GM21619 (cell line): ENCODE measurements at regions not wholly inside any gene's neighbourhood (a gene's known extent, or its start where the extent isn't known, plus 50 kb on each side); places are given as distances from the start of the nearest gene placed in this dataset.
"Not testable (repeated sequence)": the region's sequence is repeated elsewhere in the genome, so short reads cannot be mapped to it uniquely, and the experiment has no call there.

Experiments
- ATAC-seq: cut with Tn5 transposase; IDR thresholded peaks from one replicate; pipeline ENCODE4 v1.9.1; 2021; ENCODE audit not compliant: unreplicated experiment

GRCh38 chrX:40380655-40381488 is 199.9 kb upstream of the ATP6AP2 start:
- no peak for ATAC-seq

- no peak for ATAC-seq
Observed at GRCh38 chrX:40377684-40378083, 203.1 kb upstream of the ATP6AP2 start.

GRCh38 chrX:40374486-40374885 is 206.3 kb upstream of the ATP6AP2 start:
- ATAC-seq: no peak

- ATAC-seq: no peak
Observed at GRCh38 chrX:40373641-40374040, 207.1 kb upstream of the ATP6AP2 start.

- ATAC-seq: no peak
Observed at GRCh38 chrX:40373025-40373424, 207.7 kb upstream of the ATP6AP2 start.

- ATAC-seq: no peak
Observed at GRCh38 chrX:40371376-40371775, 209.4 kb upstream of the ATP6AP2 start.

DNA sequence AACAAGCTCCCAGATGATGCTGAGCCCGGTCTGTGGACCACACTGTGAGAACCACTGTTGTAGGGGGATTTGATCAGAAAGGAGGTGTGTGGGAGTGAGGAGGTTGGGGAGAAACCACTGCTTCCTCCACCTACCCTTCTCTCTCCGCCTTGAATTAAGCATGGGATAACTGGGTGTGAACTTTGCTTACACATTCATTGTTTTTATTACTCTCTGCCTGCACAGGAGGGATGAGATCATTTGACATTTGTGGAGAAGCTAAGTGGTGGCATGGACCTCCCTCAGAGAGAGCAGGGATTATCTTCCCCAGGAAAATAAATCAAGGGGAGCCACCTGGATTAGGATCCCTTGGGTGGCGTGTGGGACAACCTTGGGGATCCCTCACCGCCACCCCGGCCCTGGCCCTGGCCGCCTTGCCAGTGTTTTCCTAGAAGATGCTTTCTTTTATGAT is 212.1 kb upstream of the ATP6AP2 start:
- ATAC-seq: no peak

GRCh38 chrX:40366661-40367060 is 214.1 kb upstream of the ATP6AP2 start:
- ATAC-seq: no peak

DNA sequence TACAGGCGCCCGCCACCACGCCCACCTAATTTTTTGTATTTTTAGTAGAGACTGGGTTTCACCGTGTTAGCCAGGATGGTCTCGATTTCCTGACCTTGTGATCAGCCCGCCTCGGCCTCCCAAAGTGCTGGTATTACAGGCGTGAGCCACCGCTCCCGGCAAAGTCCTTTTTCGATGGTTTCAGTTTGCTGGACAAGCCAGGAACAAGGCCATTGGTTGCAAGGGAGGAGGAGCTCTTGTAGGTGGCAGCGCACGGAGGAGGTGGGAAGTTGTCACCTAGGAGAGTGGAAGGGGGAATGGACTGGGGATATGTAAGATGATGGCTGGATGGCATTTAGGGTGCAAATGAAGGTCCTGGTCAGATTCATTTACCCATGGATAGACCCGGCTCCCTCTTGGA is 218.5 kb upstream of the ATP6AP2 start:
- not testable (repeated sequence) for ATAC-seq

- ATAC-seq: no peak
Observed at GRCh38 chrX:40360557-40360956, 220.2 kb upstream of the ATP6AP2 start.

- no peak for ATAC-seq
Observed at GRCh38 chrX:40359593-40359992, 221.2 kb upstream of the ATP6AP2 start.

GRCh38 chrX:40358994-40359393 is 221.8 kb upstream of the ATP6AP2 start:
- no peak for ATAC-seq

DNA sequence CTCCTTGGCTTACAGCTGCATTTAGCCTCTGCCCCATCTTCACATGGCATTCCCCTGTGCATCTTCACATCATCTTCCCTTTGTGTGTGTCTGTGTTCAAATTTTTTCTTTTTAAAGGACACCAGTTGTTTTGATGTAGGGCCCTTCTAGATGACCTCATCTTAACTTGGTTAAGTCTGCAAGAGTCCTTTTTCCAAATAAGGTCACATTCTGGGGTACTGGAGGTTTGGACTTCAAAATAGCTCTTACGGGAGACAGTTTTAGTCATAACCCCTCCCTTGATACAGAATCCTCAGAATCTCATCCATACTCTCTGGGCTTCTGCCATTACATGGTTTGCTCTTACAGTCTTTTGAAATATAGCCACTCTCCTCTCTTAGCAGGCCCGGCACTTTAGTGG is 231.5 kb upstream of the ATP6AP2 start:
- ATAC-seq: no peak

- no peak for ATAC-seq
Observed at GRCh38 chrX:40346379-40346778, 234.4 kb upstream of the ATP6AP2 start.

DNA sequence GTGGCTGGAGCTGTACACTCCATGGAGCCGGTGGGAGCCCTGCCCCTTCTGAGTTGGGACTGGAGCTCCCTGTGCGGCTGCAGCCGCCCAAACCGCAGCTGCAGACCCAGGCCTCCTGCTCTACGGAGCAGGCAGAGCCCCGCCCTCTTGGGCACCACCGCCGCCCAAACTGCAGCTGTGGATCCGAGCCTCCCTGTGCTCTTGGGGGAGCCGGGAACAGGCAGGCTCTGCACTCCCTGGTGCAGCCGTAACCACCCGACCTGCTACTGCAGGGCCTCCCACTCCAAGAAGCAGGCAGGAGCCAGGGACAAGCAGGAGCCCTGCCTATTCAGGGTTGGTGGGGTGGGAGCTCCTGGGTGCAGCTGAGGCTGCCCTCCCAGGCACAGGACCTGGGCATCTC is 237.5 kb upstream of the ATP6AP2 start:
- ATAC-seq: no peak

- ATAC-seq: no peak
Observed at GRCh38 chrX:40340116-40340515, 240.7 kb upstream of the ATP6AP2 start.

DNA sequence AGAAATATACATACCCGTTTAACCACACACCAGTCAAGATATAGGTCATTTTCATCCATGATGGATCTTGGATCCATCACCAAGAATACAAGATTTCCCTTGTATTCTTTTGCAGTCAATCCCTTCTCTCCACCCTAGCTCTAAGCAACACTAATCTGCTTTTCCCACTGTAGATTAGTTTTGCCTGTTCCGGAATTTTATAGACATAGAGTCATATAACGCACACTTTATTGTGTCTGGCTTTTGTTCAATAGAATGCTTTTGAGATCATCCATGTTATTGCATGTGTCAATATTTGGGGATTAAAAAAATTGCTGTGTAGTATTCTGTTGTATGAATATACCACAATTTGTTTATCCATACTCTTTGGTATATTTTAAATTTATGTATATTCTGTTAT is 235.6 kb upstream of the BCOR start:
- no peak for ATAC-seq

GRCh38 chrX:40331762-40332161 is 234.0 kb upstream of the BCOR start:
- no peak for ATAC-seq

- no peak for ATAC-seq
Observed at GRCh38 chrX:40331353-40331752, 233.6 kb upstream of the BCOR start.

DNA sequence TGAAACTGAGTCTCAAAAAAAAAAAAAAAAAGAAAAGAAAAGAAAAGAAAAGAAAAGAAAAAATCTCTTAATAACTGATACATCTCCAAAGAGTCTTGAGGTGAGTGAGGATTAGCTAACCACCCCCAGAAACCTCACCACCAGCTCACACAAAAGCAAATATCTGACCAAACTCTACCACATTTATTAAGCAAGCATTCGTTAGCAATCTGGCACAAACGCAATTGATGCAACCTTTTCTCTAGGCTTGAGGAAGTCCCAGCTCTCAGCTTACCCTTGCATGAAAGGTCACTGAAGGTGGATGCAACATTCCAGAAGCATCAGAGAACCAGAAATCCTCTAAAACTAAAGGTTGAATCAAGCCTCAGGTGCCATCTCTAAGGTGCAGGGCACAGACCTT is 231.9 kb upstream of the BCOR start:
- no peak for ATAC-seq

DNA sequence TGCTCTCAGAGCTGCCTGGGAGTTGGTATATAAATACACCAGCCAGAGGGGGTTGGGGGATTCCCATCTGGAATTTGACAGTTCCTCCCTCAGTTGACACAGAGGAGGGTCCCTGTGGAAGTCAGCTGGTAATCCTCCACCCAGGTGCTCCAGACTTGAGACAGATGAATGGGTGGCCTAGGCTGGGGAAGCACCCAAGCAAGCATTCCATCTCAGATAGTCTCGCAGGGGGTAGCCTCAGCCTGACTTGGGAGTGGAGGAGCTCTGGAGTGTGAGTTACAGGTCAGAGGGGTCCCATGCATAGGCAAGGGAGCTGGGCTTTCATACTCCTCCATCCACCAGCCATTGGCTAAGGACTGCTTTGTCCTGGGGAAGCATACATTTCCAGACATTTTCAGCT is 229.3 kb upstream of the BCOR start:
- ATAC-seq: no peak

- ATAC-seq: no peak
Observed at GRCh38 chrX:40326186-40326965, 228.6 kb upstream of the BCOR start.
